WTC11 (cell line): ENCODE measurements at regions not wholly inside any gene's neighbourhood (a gene's known extent, or its start where the extent isn't known, plus 50 kb on each side); places are given as distances from the start of the nearest gene placed in this dataset.

Source experiments
- ATAC-seq: fragments of 200-7000 bp; cut with Tn5 transposase; 2 replicates; pipeline ENCODE4 v1.10.0; 2021; ENCODE audit warnings: mild to moderate bottlenecking, moderate library complexity
- CTCF ChIA-PET: fragments of 300-600 bp; sonication (Branson Sonifier 250); formaldehyde crosslinking; loops from one replicate; lab custom pipeline; 2021; ENCODE audit warnings: antibody characterized with exemption; lab: Charles Lee
- POLR2A ChIA-PET: fragments of 350-600 bp; sonication (Branson Sonifier 250); formaldehyde crosslinking; loops from one replicate; lab custom pipeline; 2021; ENCODE audit warnings: antibody characterized with exemption; lab: Charles Lee
- DNase-seq: peaks from one replicate; pipeline ENCODE4 v3.0.0; 2021; ENCODE audit warnings: low spot score
- H3K27ac Mint-ChIP-seq: 2 replicates; pipeline ENCODE4 v1.8.0; 2021; ENCODE audit warnings: mixed read lengths
- H3K27me3 Mint-ChIP-seq: 2 replicates; pipeline ENCODE4 v1.8.0; 2021; ENCODE audit warnings: low read depth, mild to moderate bottlenecking, moderate library complexity, mixed read lengths
- H3K36me3 Mint-ChIP-seq: 2 replicates; pipeline ENCODE4 v1.8.0; 2021; ENCODE audit warnings: mixed read lengths
- H3K4me1 Mint-ChIP-seq: 2 replicates; pipeline ENCODE4 v1.8.0; 2022; ENCODE audit warnings: mixed read lengths
- H3K4me3 Mint-ChIP-seq: 2 replicates; pipeline ENCODE4 v1.8.0; 2021; ENCODE audit warnings: mild to moderate bottlenecking, moderate library complexity, mixed read lengths
- H3K9me3 Mint-ChIP-seq: 2 replicates; pipeline ENCODE4 v1.8.0; 2021; ENCODE audit warnings: mixed read lengths
- CREB1 ChIP-seq: sonication (generic); formaldehyde crosslinking; IDR thresholded peaks from 2 replicates; pipeline ENCODE4 v1.8.0; 2023; ENCODE audit warnings: mild to moderate bottlenecking, missing genetic modification reagents
- ESRRA ChIP-seq: sonication (generic); formaldehyde crosslinking; IDR thresholded peaks from 2 replicates; pipeline ENCODE4 v1.8.1; 2022; ENCODE audit warnings: mild to moderate bottlenecking, missing genetic modification reagents, borderline replicate concordance
- ETV6 ChIP-seq: sonication (generic); formaldehyde crosslinking; IDR thresholded peaks from 2 replicates; pipeline ENCODE4 v1.8.1; 2022; ENCODE audit warnings: mild to moderate bottlenecking, missing genetic modification reagents
- FOXP1 ChIP-seq: sonication (generic); formaldehyde crosslinking; IDR thresholded peaks from 2 replicates; pipeline ENCODE4 v1.8.0; 2022; ENCODE audit warnings: missing genetic modification reagents, mild to moderate bottlenecking, moderate library complexity, borderline replicate concordance
- NFE2L1 ChIP-seq: sonication (generic); formaldehyde crosslinking; IDR thresholded peaks from 2 replicates; pipeline ENCODE4 v1.8.1; 2023; ENCODE audit warnings: missing genetic modification reagents
- PRRX2 ChIP-seq: fragments of 250-450 bp; sonication (Bioruptor Pico); IDR thresholded peaks from 2 replicates; pipeline ENCODE4 v1.8.0; 2021; ENCODE audit warnings: mild to moderate bottlenecking
- ZNF396 ChIP-seq: fragments of 250-450 bp; sonication (Bioruptor Pico); IDR thresholded peaks from 2 replicates; pipeline ENCODE4 v1.8.0; 2021; ENCODE audit warnings: mild to moderate bottlenecking, moderate library complexity, borderline replicate concordance
- TF ChIP-seq, protein P1 (sequence below): fragments of 250-450 bp; sonication (Bioruptor Pico); IDR thresholded peaks from 2 replicates; pipeline ENCODE4 v2.1.2; 2022; ENCODE audit warnings: mild to moderate bottlenecking, moderate library complexity
- TF ChIP-seq, protein P2 (sequence below): sonication (generic); formaldehyde crosslinking; IDR thresholded peaks from 2 replicates; pipeline ENCODE4 v1.8.1; 2023; ENCODE audit warnings: mild to moderate bottlenecking, missing genetic modification reagents, borderline replicate concordance
- TF ChIP-seq, protein P3 (sequence below): fragments of 250-450 bp; sonication (Bioruptor Pico); IDR thresholded peaks from 2 replicates; pipeline ENCODE4 v1.8.0; 2021; ENCODE audit warnings: mild to moderate bottlenecking
- TF ChIP-seq, protein P4 (sequence below): fragments of 250-450 bp; sonication (Bioruptor Pico); IDR thresholded peaks from 2 replicates; pipeline ENCODE4 v1.9.0; 2021; ENCODE audit warnings: mild to moderate bottlenecking
- TF ChIP-seq, protein P5 (sequence below): sonication (generic); formaldehyde crosslinking; IDR thresholded peaks from 2 replicates; pipeline ENCODE4 v1.8.1; 2023; ENCODE audit warnings: mild to moderate bottlenecking, missing genetic modification reagents, moderate library complexity
- TF ChIP-seq, protein P6 (sequence below): fragments of 250-450 bp; sonication (Bioruptor Pico); IDR thresholded peaks from 2 replicates; pipeline ENCODE4 v1.9.0; 2021; ENCODE audit warnings: mild to moderate bottlenecking, borderline replicate concordance

DNA sequence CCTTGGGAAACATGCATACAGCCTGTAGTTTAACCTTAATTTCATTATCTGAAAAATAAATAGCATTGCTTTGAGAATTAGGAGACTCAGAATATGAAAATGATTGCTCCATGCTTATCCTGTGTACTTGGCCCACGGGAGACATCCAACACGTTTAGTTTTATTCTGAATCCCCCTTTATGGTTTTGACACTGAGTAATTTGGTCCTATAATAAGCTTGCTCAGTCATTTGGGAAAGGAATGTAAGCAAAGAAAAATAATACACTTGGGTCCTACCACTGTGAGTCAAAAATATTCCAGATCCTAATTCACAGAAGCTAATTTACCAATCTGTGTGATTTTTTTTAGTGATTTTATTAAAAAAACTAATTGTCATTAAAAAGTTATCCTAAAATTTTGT is 557.3 kb downstream of the USP25 start:
- CTCF ChIA-PET: no interaction called here
- Mint-ChIP-seq H3K27ac (no peak overlapping the region), H3K9me3 (no peaks in the 10 kb centered on the region), H3K4me3 (no peak overlapping the region), H3K27me3 (no peaks in the 10 kb centered on the region), H3K36me3 (no peaks in the 10 kb centered on the region), H3K4me1 (peaks cover 24% of the 10 kb centered on the region)
- POLR2A ChIA-PET: no interaction called here
- ATAC-seq: no peak
- no peak for DNase-seq
- TF ChIP-seq, protein P1, sequence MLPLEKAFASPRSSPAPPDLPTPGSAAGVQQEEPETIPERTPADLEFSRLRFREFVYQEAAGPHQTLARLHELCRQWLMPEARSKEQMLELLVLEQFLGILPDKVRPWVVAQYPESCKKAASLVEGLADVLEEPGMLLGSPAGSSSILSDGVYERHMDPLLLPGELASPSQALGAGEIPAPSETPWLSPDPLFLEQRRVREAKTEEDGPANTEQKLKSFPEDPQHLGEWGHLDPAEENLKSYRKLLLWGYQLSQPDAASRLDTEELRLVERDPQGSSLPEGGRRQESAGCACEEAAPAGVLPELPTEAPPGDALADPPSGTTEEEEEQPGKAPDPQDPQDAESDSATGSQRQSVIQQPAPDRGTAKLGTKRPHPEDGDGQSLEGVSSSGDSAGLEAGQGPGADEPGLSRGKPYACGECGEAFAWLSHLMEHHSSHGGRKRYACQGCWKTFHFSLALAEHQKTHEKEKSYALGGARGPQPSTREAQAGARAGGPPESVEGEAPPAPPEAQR: no peak
- TF ChIP-seq PRRX2 (CRISPR knock-in tag): no peak
- no peak for TF ChIP-seq FOXP1 (CRISPR knock-in tag)
- TF ChIP-seq, protein P2, sequence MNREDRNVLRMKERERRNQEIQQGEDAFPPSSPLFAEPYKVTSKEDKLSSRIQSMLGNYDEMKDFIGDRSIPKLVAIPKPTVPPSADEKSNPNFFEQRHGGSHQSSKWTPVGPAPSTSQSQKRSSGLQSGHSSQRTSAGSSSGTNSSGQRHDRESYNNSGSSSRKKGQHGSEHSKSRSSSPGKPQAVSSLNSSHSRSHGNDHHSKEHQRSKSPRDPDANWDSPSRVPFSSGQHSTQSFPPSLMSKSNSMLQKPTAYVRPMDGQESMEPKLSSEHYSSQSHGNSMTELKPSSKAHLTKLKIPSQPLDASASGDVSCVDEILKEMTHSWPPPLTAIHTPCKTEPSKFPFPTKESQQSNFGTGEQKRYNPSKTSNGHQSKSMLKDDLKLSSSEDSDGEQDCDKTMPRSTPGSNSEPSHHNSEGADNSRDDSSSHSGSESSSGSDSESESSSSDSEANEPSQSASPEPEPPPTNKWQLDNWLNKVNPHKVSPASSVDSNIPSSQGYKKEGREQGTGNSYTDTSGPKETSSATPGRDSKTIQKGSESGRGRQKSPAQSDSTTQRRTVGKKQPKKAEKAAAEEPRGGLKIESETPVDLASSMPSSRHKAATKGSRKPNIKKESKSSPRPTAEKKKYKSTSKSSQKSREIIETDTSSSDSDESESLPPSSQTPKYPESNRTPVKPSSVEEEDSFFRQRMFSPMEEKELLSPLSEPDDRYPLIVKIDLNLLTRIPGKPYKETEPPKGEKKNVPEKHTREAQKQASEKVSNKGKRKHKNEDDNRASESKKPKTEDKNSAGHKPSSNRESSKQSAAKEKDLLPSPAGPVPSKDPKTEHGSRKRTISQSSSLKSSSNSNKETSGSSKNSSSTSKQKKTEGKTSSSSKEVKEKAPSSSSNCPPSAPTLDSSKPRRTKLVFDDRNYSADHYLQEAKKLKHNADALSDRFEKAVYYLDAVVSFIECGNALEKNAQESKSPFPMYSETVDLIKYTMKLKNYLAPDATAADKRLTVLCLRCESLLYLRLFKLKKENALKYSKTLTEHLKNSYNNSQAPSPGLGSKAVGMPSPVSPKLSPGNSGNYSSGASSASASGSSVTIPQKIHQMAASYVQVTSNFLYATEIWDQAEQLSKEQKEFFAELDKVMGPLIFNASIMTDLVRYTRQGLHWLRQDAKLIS: no peak
- TF ChIP-seq, protein P3, sequence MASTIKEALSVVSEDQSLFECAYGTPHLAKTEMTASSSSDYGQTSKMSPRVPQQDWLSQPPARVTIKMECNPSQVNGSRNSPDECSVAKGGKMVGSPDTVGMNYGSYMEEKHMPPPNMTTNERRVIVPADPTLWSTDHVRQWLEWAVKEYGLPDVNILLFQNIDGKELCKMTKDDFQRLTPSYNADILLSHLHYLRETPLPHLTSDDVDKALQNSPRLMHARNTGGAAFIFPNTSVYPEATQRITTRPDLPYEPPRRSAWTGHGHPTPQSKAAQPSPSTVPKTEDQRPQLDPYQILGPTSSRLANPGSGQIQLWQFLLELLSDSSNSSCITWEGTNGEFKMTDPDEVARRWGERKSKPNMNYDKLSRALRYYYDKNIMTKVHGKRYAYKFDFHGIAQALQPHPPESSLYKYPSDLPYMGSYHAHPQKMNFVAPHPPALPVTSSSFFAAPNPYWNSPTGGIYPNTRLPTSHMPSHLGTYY (CRISPR knock-in tag): no peak
- TF ChIP-seq CREB1 (CRISPR knock-in tag): no peak
- TF ChIP-seq ESRRA: no peak
- TF ChIP-seq NFE2L1 (CRISPR knock-in tag): no peak
- TF ChIP-seq ZNF396 (CRISPR knock-in tag): no peak

DNA sequence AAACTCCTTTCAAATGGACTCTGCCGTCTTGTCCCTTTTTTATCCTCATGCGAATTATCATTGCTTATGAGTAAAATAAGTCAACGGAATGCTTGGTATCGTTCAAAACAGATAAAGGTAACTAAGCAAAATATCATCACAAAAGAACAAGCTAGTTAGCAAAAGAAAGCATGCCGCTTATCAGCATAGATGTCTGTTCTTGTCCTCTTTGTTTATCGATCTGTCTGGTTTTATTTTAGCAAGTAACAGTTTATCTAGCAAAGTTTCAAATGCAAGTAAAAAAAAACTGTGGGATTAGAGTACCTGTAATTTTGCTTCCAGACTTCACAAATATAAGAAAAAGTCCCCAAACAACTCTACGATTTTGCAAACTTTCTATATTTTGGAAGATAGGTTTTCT is 561.5 kb downstream of the USP25 start:
- CTCF ChIA-PET: no interaction called here
- ATAC-seq: no peak
- no peak overlapping the region for H3K4me3 Mint-ChIP-seq
- TF ChIP-seq, protein P4, sequence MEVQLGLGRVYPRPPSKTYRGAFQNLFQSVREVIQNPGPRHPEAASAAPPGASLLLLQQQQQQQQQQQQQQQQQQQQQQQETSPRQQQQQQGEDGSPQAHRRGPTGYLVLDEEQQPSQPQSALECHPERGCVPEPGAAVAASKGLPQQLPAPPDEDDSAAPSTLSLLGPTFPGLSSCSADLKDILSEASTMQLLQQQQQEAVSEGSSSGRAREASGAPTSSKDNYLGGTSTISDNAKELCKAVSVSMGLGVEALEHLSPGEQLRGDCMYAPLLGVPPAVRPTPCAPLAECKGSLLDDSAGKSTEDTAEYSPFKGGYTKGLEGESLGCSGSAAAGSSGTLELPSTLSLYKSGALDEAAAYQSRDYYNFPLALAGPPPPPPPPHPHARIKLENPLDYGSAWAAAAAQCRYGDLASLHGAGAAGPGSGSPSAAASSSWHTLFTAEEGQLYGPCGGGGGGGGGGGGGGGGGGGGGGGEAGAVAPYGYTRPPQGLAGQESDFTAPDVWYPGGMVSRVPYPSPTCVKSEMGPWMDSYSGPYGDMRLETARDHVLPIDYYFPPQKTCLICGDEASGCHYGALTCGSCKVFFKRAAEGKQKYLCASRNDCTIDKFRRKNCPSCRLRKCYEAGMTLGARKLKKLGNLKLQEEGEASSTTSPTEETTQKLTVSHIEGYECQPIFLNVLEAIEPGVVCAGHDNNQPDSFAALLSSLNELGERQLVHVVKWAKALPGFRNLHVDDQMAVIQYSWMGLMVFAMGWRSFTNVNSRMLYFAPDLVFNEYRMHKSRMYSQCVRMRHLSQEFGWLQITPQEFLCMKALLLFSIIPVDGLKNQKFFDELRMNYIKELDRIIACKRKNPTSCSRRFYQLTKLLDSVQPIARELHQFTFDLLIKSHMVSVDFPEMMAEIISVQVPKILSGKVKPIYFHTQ (CRISPR knock-in tag): no peak
- no peak for TF ChIP-seq ETV6 (CRISPR knock-in tag)
- TF ChIP-seq, protein P5, sequence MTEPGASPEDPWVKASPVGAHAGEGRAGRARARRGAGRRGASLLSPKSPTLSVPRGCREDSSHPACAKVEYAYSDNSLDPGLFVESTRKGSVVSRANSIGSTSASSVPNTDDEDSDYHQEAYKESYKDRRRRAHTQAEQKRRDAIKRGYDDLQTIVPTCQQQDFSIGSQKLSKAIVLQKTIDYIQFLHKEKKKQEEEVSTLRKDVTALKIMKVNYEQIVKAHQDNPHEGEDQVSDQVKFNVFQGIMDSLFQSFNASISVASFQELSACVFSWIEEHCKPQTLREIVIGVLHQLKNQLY (CRISPR knock-in tag): no peak
- TF ChIP-seq, protein P6, sequence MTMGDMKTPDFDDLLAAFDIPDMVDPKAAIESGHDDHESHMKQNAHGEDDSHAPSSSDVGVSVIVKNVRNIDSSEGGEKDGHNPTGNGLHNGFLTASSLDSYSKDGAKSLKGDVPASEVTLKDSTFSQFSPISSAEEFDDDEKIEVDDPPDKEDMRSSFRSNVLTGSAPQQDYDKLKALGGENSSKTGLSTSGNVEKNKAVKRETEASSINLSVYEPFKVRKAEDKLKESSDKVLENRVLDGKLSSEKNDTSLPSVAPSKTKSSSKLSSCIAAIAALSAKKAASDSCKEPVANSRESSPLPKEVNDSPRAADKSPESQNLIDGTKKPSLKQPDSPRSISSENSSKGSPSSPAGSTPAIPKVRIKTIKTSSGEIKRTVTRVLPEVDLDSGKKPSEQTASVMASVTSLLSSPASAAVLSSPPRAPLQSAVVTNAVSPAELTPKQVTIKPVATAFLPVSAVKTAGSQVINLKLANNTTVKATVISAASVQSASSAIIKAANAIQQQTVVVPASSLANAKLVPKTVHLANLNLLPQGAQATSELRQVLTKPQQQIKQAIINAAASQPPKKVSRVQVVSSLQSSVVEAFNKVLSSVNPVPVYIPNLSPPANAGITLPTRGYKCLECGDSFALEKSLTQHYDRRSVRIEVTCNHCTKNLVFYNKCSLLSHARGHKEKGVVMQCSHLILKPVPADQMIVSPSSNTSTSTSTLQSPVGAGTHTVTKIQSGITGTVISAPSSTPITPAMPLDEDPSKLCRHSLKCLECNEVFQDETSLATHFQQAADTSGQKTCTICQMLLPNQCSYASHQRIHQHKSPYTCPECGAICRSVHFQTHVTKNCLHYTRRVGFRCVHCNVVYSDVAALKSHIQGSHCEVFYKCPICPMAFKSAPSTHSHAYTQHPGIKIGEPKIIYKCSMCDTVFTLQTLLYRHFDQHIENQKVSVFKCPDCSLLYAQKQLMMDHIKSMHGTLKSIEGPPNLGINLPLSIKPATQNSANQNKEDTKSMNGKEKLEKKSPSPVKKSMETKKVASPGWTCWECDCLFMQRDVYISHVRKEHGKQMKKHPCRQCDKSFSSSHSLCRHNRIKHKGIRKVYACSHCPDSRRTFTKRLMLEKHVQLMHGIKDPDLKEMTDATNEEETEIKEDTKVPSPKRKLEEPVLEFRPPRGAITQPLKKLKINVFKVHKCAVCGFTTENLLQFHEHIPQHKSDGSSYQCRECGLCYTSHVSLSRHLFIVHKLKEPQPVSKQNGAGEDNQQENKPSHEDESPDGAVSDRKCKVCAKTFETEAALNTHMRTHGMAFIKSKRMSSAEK: no peak
- TF ChIP-seq, all 79 proteins: peak for 0
- Mint-ChIP-seq H3K36me3 (no peaks in the 10 kb centered on the region), H3K9me3 (no peaks in the 10 kb centered on the region), H3K4me1 (no peaks in the 10 kb centered on the region), H3K27me3 (no peaks in the 10 kb centered on the region), H3K27ac (no peak overlapping the region)
- POLR2A ChIA-PET: no interaction called here
- DNase-seq: no peak
